Endodermal cell (in vitro differentiated cells): ENCODE measurements at regions not wholly inside any gene's neighbourhood (a gene's known extent, or its start where the extent isn't known, plus 50 kb on each side); places are given as distances from the start of the nearest gene placed in this dataset.

Source experiments
- DNase-seq: peaks from one replicate; pipeline ENCODE4 v3.0.0-alpha.2; 2017
- H3K27ac ChIP-seq: 2 replicates; pipeline ENCODE4 v1.5.1; 2013; ENCODE audit warnings: mild to moderate bottlenecking, low read depth, low read length, moderate library complexity
- H3K27me3 ChIP-seq: 2 replicates; pipeline ENCODE4 v1.6.1; 2013; ENCODE audit warnings: mild to moderate bottlenecking, low read length, moderate library complexity; ENCODE audit not compliant: insufficient read depth, control insufficient read depth, poor library complexity, severe bottlenecking
- H3K36me3 ChIP-seq: 2 replicates; pipeline ENCODE4 v1.7.0; 2013; ENCODE audit warnings: mild to moderate bottlenecking, low read length, moderate library complexity; ENCODE audit not compliant: control insufficient read depth, insufficient read depth
- H3K4me1 ChIP-seq: one replicate; pipeline ENCODE4 v1.7.0; 2013; ENCODE audit warnings: low read length; ENCODE audit not compliant: control insufficient read depth, insufficient read depth
- H3K4me3 ChIP-seq: 2 replicates; pipeline ENCODE4 v1.5.1; 2013; ENCODE audit warnings: mild to moderate bottlenecking, low read length, moderate library complexity
- H3K9ac ChIP-seq: 2 replicates; pipeline ENCODE4 v1.6.1; 2013; ENCODE audit warnings: mild to moderate bottlenecking, low read length, moderate library complexity; ENCODE audit not compliant: poor library complexity, severe bottlenecking; ENCODE audit errors: extremely low read depth
- H3K9me3 ChIP-seq: 2 replicates; pipeline ENCODE4 v1.6.1; 2013; ENCODE audit warnings: mild to moderate bottlenecking, low read length, moderate library complexity; ENCODE audit not compliant: control insufficient read depth
- H3K27ac Mint-ChIP-seq: 2 replicates; pipeline ENCODE4 v1.8.0; 2020; ENCODE audit warnings: mixed read lengths
- H3K27me3 Mint-ChIP-seq: 2 replicates; pipeline ENCODE4 v1.8.0; 2021; ENCODE audit warnings: mild to moderate bottlenecking, mixed read lengths; ENCODE audit not compliant: insufficient read depth
- H3K36me3 Mint-ChIP-seq: 2 replicates; pipeline ENCODE4 v1.8.0; 2020; ENCODE audit warnings: low read depth, mixed read lengths
- H3K4me1 Mint-ChIP-seq: 2 replicates; pipeline ENCODE4 v1.8.0; 2020; ENCODE audit warnings: mixed read lengths
- H3K4me3 Mint-ChIP-seq: 2 replicates; pipeline ENCODE4 v1.8.0; 2020; ENCODE audit warnings: mild to moderate bottlenecking, moderate library complexity, mixed read lengths
- H3K9me3 Mint-ChIP-seq: 2 replicates; pipeline ENCODE4 v1.8.0; 2020; ENCODE audit warnings: mild to moderate bottlenecking, mixed read lengths
- CTCF ChIP-seq: fragments of 200-600 bp; sonication (generic); conservative IDR thresholded peaks from 2 replicates; pipeline ENCODE4 v1.5.0; 2021; ENCODE audit warnings: antibody characterized with exemption, mild to moderate bottlenecking
- WGBS, 2 experiments: methylation state at CpG; one replicate each; pipeline versions ENCODE4 v1.1.5 to v1.1.7; 2013; ENCODE audit warnings: missing lambda C conversion rate in 2 of 2, mixed read lengths in 1 of 2; ENCODE audit not compliant: insufficient coverage in 1 of 2, insufficient read length in 1 of 2; 5-methylcytosine and 5-hydroxymethylcytosine counted together

GRCh38 chr4:138919094-138919936, 96.3 kb upstream of the NOCT start:
- TF ChIP-seq CTCF: peak; percentile 90
- peak; percentile 96 for DNase-seq
- Histone ChIP-seq H3K9ac (no peak overlapping the region), H3K4me1 (peaks cover 3% of the 10 kb centered on the region), H3K4me3 (no peak overlapping the region), H3K36me3 (no peaks in the 10 kb centered on the region), H3K9me3 (no peaks in the 10 kb centered on the region), H3K27me3 (no peaks in the 10 kb centered on the region), H3K27ac (no peak overlapping the region)
- 36 to 45% methylated on average over 20 to 27 of the region's 27 CpGs for WGBS, 2 experiments
- Mint-ChIP-seq H3K4me1 (peaks cover 14% of the 10 kb centered on the region), H3K27me3 (no peaks in the 10 kb centered on the region), H3K4me3 (no peak overlapping the region), H3K9me3 (no peaks in the 10 kb centered on the region), H3K36me3 (no peaks in the 10 kb centered on the region), H3K27ac (no peak overlapping the region)

- no peaks in the 10 kb centered on the region for H3K27me3 Mint-ChIP-seq
- H3K36me3 Mint-ChIP-seq: no peaks in the 10 kb centered on the region
- peaks cover 14% of the 10 kb centered on the region for H3K4me1 Mint-ChIP-seq
- H3K4me3 ChIP-seq: no peak overlapping the region
- no peak for TF ChIP-seq CTCF
- 92 to 95% methylated on average over 13 to 15 of the region's 15 CpGs for WGBS, 2 experiments
- no peak overlapping the region for H3K27ac ChIP-seq
- H3K27me3 ChIP-seq: no peaks in the 10 kb centered on the region
- no peaks in the 10 kb centered on the region for H3K9me3 Mint-ChIP-seq
- H3K4me1 ChIP-seq: peaks cover 3% of the 10 kb centered on the region
- H3K36me3 ChIP-seq: no peaks in the 10 kb centered on the region
- H3K27ac Mint-ChIP-seq: no peak overlapping the region
- DNase-seq: no peak
- no peaks in the 10 kb centered on the region for H3K9me3 ChIP-seq
- no peak overlapping the region for H3K9ac ChIP-seq
- no peak overlapping the region for H3K4me3 Mint-ChIP-seq
These were observed 97.3 kb upstream of the NOCT start for GRCh38 chr4:138918169-138918869.

GRCh38 chr4:138916763-138917162, 98.8 kb upstream of the NOCT start:
- WGBS, 2 experiments: 89 to 92% methylated on average over 1 of the region's 1 CpG
- peaks cover 3% of the 10 kb centered on the region for H3K4me1 ChIP-seq
- DNase-seq: no peak
- H3K27ac ChIP-seq: no peak overlapping the region
- H3K36me3 Mint-ChIP-seq: no peaks in the 10 kb centered on the region
- no peak overlapping the region for H3K9ac ChIP-seq
- H3K9me3 ChIP-seq: no peaks in the 10 kb centered on the region
- no peak overlapping the region for H3K27ac Mint-ChIP-seq
- H3K27me3 Mint-ChIP-seq: no peaks in the 10 kb centered on the region
- peaks cover 25% of the 10 kb centered on the region for H3K4me1 Mint-ChIP-seq
- H3K4me3 ChIP-seq: no peak overlapping the region
- H3K4me3 Mint-ChIP-seq: no peak overlapping the region
- no peaks in the 10 kb centered on the region for H3K36me3 ChIP-seq
- H3K27me3 ChIP-seq: no peaks in the 10 kb centered on the region
- no peaks in the 10 kb centered on the region for H3K9me3 Mint-ChIP-seq
- TF ChIP-seq CTCF: no peak
